PFSK-1 (cell line): ENCODE measurements at regions not wholly inside any gene's neighbourhood (a gene's known extent, or its start where the extent isn't known, plus 50 kb on each side); places are given as distances from the start of the nearest gene placed in this dataset.

Source experiments
- FOXP2 ChIP-seq: optimal IDR thresholded peaks from 2 replicates; pipeline ENCODE3; 2011; ENCODE audit warnings: borderline replicate concordance, control low read depth, inconsistent platforms; ENCODE audit not compliant: insufficient read depth; ENCODE audit errors: extremely low read length, extremely low read depth
- POLR2AphosphoS5 ChIP-seq: IDR thresholded peaks from 2 replicates; pipeline ENCODE4 v1.6.1; 2012; ENCODE audit warnings: low read depth, mild to moderate bottlenecking, control low read depth, low read length, moderate library complexity

DNA sequence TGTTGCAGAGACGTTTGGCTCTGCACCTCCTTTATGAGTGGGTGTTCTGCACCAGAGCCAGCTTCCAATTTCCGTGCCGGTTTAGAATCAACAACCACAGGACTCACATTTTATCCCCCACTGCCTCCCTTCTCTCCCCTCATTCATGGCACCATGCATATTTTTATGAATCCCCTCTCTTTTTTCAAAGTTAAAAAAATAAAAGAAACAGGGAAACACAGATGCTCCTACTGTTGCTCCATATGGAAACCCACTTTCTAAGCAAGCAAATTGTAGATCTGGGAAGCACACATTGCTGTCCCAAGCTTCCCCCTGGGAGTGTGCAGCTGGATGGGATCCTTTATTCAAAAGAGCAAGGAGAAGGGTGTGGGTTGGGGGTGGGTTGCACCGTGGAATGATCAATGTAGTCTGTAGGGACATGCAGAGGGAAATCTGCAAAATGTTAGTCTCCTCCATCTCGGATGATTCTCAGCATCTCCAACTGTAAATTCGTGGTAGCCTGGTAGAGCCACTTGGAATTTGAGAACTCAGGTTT, 410.0 kb upstream of the ADAMTSL1 start:
- no peak for TF ChIP-seq POLR2AphosphoS5
- no peak for TF ChIP-seq FOXP2
